HepG2 (cell line): ENCODE measurements at regions not wholly inside any gene's neighbourhood (a gene's known extent, or its start where the extent isn't known, plus 50 kb on each side); places are given as distances from the start of the nearest gene placed in this dataset.

ENCODE experiments used
- EP300 ChIP-seq, 3 experiments: sonication (generic) in 1 of 3; formaldehyde crosslinking in 1 of 3; IDR thresholded peaks; 2 replicates each; pipeline versions ENCODE4 v1.5.1 to v1.6.1; 2011 to 2020; ENCODE audit warnings: low read depth in 2 of 3, low read length in 2 of 3, borderline replicate concordance in 1 of 3, improper control_type of control experiment in 1 of 3, mild to moderate bottlenecking in 1 of 3, missing genetic modification reagents in 1 of 3, moderate library complexity in 1 of 3
- FOXK2 ChIP-seq: fragments of 450-650 bp; IDR thresholded peaks from 2 replicates; pipeline ENCODE4 v1.6.1; 2016
- POLR2A ChIP-seq, 2 experiments: IDR thresholded peaks; 2 replicates each; pipeline ENCODE4 v1.6.1; 2011; ENCODE audit warnings: low read depth in 2 of 2, low read length in 2 of 2, mild to moderate bottlenecking in 1 of 2, moderate library complexity in 1 of 2; ENCODE audit not compliant: insufficient read depth in 1 of 2
- RNF2 ChIP-seq: fragments of 450-650 bp; conservative IDR thresholded peaks from 2 replicates; pipeline ENCODE4 v1.6.1; 2016; ENCODE audit warnings: low read depth
- ZNF382 ChIP-seq: sonication (generic); formaldehyde crosslinking; IDR thresholded peaks from 2 replicates; pipeline ENCODE4 v1.5.0; 2020; ENCODE audit warnings: missing genetic modification reagents, mild to moderate bottlenecking, borderline replicate concordance

DNA sequence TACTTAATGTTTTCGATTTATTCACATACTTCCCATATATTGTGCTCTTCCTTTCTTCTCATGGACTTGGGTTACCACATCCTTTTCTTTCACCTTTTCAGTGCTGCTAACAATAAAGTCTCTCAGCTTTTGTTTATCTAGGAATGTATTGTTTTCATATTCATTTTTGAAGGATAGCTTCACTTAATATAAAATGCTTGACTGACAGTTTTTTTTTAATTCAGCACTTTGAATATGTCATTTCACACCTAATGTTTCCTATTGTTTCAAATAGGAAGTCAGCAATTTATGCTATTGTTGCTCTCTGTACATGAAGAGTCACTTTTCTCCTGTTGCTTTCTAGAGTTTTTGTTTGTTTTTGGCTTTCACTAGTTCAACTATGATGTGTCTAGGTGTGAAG lies 738.3 kb upstream of the STXBP6 start:
- TF ChIP-seq FOXK2 (no peak), EP300 (IDR thresholded peaks at IDR 0.05; ENCODE audit: low read depth in 2 of 2, low read length in 2 of 2) (no peak), EP300 (CRISPR knock-in tag; IDR thresholded peaks at IDR 0.05; ENCODE audit: borderline replicate concordance) (no peak), RNF2 (no peak), POLR2A (IDR thresholded peaks at IDR 0.05; ENCODE audit: insufficient read depth in 1 of 2, low read depth in 2 of 2, low read length in 2 of 2) (no peak), ZNF382 (no peak)
